HEK293T (cell line): ENCODE measurements at regions not wholly inside any gene's neighbourhood (a gene's known extent, or its start where the extent isn't known, plus 50 kb on each side); places are given as distances from the start of the nearest gene placed in this dataset.

Source experiments
- CTCF ChIA-PET: fragments of 350-600 bp; formaldehyde crosslinking; extraction: SDS; loops from one replicate; lab custom pipeline; 2021; ENCODE audit warnings: antibody characterized with exemption, inconsistent platforms; lab: Yijun Ruan, JAX
- POLR2A ChIA-PET: fragments of 350-600 bp; formaldehyde crosslinking; extraction: SDS; loops from one replicate; lab custom pipeline; 2020; ENCODE audit warnings: antibody characterized with exemption, inconsistent platforms; lab: Yijun Ruan, JAX
- DNase-seq: peaks from one replicate; pipeline ENCODE4 v3.0.0; 2012; ENCODE audit warnings: mixed read lengths; ENCODE audit errors: extremely low spot score
- ARNT ChIP-seq: fragments of 450-650 bp; IDR thresholded peaks from 2 replicates; pipeline ENCODE4 v1.6.1; 2017; ENCODE audit warnings: mild to moderate bottlenecking
- BHLHE40 ChIP-seq: fragments of 450-650 bp; IDR thresholded peaks from 2 replicates; pipeline ENCODE4 v1.6.1; 2016; ENCODE audit warnings: mild to moderate bottlenecking, moderate library complexity, borderline replicate concordance
- CTBP1 ChIP-seq: fragments of 450-650 bp; IDR thresholded peaks from 2 replicates; pipeline ENCODE4 v1.6.1; 2016; ENCODE audit warnings: borderline replicate concordance
- ELF4 ChIP-seq: fragments of 450-650 bp; IDR thresholded peaks from 2 replicates; pipeline ENCODE4 v1.6.1; 2017; ENCODE audit warnings: antibody characterized with exemption
- FOXA1 ChIP-seq: fragments of 450-650 bp; IDR thresholded peaks from 2 replicates; pipeline ENCODE4 v1.6.1; 2016; ENCODE audit warnings: mild to moderate bottlenecking
- FOXK2 ChIP-seq: fragments of 450-650 bp; IDR thresholded peaks from 2 replicates; pipeline ENCODE4 v1.6.1; 2016; ENCODE audit warnings: mild to moderate bottlenecking
- FOXM1 ChIP-seq: fragments of 450-650 bp; IDR thresholded peaks from 2 replicates; pipeline ENCODE4 v1.6.1; 2017; ENCODE audit warnings: mild to moderate bottlenecking, borderline replicate concordance
- HDGF ChIP-seq: fragments of 450-650 bp; IDR thresholded peaks from 2 replicates; pipeline ENCODE4 v1.6.1; 2017; ENCODE audit warnings: antibody characterized with exemption, borderline replicate concordance
- L3MBTL2 ChIP-seq: fragments of 450-650 bp; conservative IDR thresholded peaks from 2 replicates; pipeline ENCODE4 v1.6.1; 2016; ENCODE audit warnings: mild to moderate bottlenecking
- LEF1 ChIP-seq: fragments of 450-650 bp; IDR thresholded peaks from 2 replicates; pipeline ENCODE4 v1.6.1; 2017; ENCODE audit warnings: mild to moderate bottlenecking, borderline replicate concordance
- NFRKB ChIP-seq: fragments of 450-650 bp; IDR thresholded peaks from 2 replicates; pipeline ENCODE4 v1.6.1; 2016; ENCODE audit warnings: mild to moderate bottlenecking, moderate library complexity
- SP1 ChIP-seq: fragments of 450-650 bp; IDR thresholded peaks from 2 replicates; pipeline ENCODE4 v1.6.1; 2017
- SUZ12 ChIP-seq: fragments of 450-650 bp; IDR thresholded peaks from 2 replicates; pipeline ENCODE4 v1.6.1; 2016; ENCODE audit warnings: mild to moderate bottlenecking
- TARDBP ChIP-seq: fragments of 450-650 bp; IDR thresholded peaks from 2 replicates; pipeline ENCODE4 v1.6.1; 2016
- ZNF384 ChIP-seq: fragments of 450-650 bp; IDR thresholded peaks from 2 replicates; pipeline ENCODE4 v1.6.1; 2016
- TF ChIP-seq, protein P1 (sequence below): fragments of 450-650 bp; IDR thresholded peaks from 2 replicates; pipeline ENCODE4 v1.6.1; 2016

DNA sequence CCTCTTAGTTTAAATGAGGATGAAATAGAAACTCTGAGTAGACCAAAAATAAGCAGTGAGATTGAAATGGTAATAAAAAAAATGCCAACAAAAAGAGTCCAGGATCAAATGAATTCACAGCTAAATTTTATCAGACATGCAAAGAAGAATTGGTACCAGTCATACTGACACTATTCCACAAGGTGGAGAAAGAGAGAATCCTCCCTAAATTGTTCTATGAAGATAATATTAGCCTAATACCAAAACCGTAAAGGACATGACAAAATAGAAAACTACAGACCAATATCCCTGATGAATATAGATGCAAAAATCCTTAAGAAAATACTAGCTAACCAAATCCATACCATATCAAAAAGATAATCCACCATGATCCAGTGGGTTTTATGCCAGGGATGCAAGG is 169.8 kb upstream of the CHORDC1 start:
- TF ChIP-seq HDGF (no peak), L3MBTL2 (no peak), CTBP1 (no peak), FOXK2 (no peak), ELF4 (no peak), ARNT (no peak), FOXM1 (no peak), SP1 (no peak), FOXA1 (no peak)
- TF ChIP-seq, protein P1, sequence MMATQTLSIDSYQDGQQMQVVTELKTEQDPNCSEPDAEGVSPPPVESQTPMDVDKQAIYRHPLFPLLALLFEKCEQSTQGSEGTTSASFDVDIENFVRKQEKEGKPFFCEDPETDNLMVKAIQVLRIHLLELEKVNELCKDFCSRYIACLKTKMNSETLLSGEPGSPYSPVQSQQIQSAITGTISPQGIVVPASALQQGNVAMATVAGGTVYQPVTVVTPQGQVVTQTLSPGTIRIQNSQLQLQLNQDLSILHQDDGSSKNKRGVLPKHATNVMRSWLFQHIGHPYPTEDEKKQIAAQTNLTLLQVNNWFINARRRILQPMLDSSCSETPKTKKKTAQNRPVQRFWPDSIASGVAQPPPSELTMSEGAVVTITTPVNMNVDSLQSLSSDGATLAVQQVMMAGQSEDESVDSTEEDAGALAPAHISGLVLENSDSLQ = no peak
- no peak for DNase-seq
- ChIA-PET CTCF (no interaction called here), POLR2A (no interaction called here)

DNA sequence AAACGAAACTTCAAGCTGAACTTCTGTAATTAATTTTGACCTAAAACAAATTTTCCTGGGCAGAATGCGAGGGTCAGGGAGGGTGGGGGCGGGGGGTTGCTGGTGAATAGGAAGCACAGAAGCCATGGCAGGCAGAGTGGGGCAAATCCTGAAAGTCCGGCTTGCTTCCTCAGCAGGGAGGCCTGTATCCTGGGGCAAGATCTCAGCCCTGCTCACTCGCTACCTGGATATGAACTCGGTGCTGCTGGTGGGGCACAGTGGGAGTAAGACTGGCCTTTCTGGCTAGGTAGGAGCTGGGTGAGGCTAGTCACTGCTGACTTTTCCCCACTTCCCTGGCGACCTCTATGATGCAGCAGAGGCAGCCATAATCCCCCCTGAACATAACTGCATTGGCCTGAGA is 168.9 kb upstream of the CHORDC1 start:
- CTCF ChIA-PET = no interaction called here
- POLR2A ChIA-PET = no interaction called here

DNA sequence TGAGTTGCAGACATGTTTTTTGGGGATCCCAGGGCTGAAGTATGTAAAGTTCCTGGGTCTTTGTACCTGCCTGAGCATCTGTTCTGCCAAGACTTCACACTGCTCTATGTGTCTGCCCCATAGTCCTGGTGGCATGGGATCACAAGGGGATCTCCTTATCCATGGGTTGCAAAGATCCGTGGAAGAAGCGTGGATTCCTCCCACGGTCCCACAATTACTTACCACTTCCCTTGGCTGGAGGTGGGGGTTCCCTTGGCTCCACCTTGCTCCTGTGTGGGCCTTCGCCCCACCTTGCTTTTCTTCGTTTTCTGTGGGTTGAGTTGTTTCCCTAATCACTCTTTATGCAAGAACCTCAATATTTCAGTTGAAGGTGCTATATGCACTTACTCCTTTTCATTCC is 157.4 kb upstream of the CHORDC1 start:
- DNase-seq = no peak
- ChIA-PET POLR2A (no interaction called here), CTCF (no interaction called here)
- no peak for TF ChIP-seq CTBP1
- TF ChIP-seq LEF1 = no peak
- TF ChIP-seq FOXM1 = no peak
- no peak for TF ChIP-seq TARDBP
- no peak for TF ChIP-seq NFRKB
- TF ChIP-seq, protein P1 = no peak
- no peak for TF ChIP-seq HDGF
- no peak for TF ChIP-seq SP1
- no peak for TF ChIP-seq ZNF384
- no peak for TF ChIP-seq FOXA1
- no peak for TF ChIP-seq ELF4
- TF ChIP-seq L3MBTL2 = no peak

More for the DNA sequence above, 168.9 kb upstream of the CHORDC1 start:
- DNase-seq = no peak
- TF ChIP-seq SUZ12 (no peak), HDGF (no peak), LEF1 (no peak), NFRKB (no peak), L3MBTL2 (no peak), ZNF384 (no peak), TARDBP (no peak), ARNT (no peak), FOXM1 (no peak), ELF4 (no peak), SP1 (no peak), FOXK2 (no peak), FOXA1 (no peak), CTBP1 (no peak), BHLHE40 (no peak)
- TF ChIP-seq, protein P1 = no peak

DNA sequence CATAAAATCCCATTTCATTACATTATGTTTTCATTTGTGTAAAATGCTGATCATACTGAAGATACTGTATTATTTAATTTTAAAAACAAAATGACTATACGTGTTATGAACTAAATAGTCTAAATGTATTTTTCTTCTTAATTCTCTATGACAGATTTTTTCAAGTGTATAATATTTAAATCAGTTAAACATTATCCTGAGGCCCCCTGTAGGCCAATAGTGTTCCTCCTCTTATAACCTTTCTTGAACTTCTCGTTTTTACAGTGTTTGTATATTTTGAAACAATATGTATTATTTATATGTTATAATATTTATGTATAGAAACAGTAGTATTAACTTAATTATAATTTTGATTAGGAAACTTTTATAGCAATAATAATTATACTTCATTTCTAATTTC is 151.1 kb upstream of the CHORDC1 start:
- ChIA-PET POLR2A (no interaction called here), CTCF (no interaction called here)
- no peak for TF ChIP-seq ARNT
- no peak for DNase-seq

DNA sequence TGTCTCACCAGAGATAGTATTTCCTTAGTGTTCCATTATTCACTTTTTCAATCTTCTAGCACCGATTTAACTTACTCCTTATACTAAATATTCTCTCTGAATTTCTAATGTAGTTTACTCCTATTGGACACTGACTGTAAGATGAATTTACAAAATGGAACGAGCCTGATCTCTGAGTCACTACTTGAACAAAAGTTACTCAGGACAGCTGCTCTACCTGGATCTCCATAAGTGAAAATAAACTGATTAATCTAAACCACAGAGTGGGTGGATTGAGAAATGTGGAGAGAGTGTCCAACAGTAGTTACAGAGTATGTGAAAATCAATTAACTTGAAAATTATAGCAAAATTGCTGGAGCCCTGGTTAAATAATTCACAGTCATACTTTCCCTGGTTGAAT is 141.7 kb upstream of the CHORDC1 start:
- TF ChIP-seq ZNF384 = no peak
- no peak for TF ChIP-seq L3MBTL2
- TF ChIP-seq FOXM1 = no peak
- no peak for TF ChIP-seq CTBP1
- TF ChIP-seq BHLHE40 = no peak
- TF ChIP-seq FOXA1 = no peak
- no peak for TF ChIP-seq TARDBP
- TF ChIP-seq HDGF = no peak
- TF ChIP-seq SP1 = no peak
- DNase-seq = no peak
- CTCF ChIA-PET = no interaction called here
- POLR2A ChIA-PET = no interaction called here

DNA sequence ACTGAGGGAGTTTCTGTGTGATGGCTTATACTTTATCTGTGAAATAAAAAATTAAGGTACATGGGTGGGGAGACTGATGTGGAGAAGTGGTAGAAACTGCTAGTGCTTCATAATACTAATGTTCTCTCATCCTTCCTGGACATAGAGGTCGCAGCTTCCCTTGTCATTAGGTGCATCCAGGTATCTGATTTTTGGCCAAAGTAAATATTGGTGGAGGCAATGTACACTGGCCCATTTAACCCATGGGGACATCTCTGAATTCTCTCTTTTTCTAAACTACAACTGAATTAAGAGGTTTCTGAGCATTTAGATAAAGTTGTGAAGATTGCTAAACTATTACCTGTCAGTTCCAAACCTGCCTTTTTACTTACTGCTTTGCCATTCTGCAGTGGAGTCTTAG is 140.9 kb upstream of the CHORDC1 start:
- POLR2A ChIA-PET = no interaction called here
- no peak for DNase-seq
- TF ChIP-seq FOXM1 = no peak
- TF ChIP-seq ARNT = no peak
- no peak for TF ChIP-seq HDGF
- no peak for TF ChIP-seq ZNF384
- no peak for TF ChIP-seq BHLHE40
- TF ChIP-seq LEF1 = no peak
- TF ChIP-seq TARDBP = no peak
- TF ChIP-seq L3MBTL2 = no peak
- TF ChIP-seq ELF4 = no peak
- TF ChIP-seq SUZ12 = no peak
- no peak for TF ChIP-seq SP1
- no peak for TF ChIP-seq FOXK2
- TF ChIP-seq FOXA1 = no peak
- TF ChIP-seq NFRKB = no peak
- TF ChIP-seq, protein P1 = no peak
- no peak for TF ChIP-seq CTBP1
- CTCF ChIA-PET = no interaction called here
